ENCODE measurements at regions not wholly inside any gene's neighbourhood (a gene's known extent, or its start where the extent isn't known, plus 50 kb on each side); places are given as distances from the start of the nearest gene placed in this dataset.

- no peak for TF ChIP-seq POLR2A (IDR thresholded peaks at IDR 0.05)
- TF ChIP-seq CTCF (IDR thresholded peaks at IDR 0.05): no peak
Measured at GRCh38 chr1:232423591-232423990, 206.3 kb downstream of the SIPA1L2 start.
